ENCODE measurements at regions not wholly inside any gene's neighbourhood (a gene's known extent, or its start where the extent isn't known, plus 50 kb on each side); places are given as distances from the start of the nearest gene placed in this dataset.

DNA sequence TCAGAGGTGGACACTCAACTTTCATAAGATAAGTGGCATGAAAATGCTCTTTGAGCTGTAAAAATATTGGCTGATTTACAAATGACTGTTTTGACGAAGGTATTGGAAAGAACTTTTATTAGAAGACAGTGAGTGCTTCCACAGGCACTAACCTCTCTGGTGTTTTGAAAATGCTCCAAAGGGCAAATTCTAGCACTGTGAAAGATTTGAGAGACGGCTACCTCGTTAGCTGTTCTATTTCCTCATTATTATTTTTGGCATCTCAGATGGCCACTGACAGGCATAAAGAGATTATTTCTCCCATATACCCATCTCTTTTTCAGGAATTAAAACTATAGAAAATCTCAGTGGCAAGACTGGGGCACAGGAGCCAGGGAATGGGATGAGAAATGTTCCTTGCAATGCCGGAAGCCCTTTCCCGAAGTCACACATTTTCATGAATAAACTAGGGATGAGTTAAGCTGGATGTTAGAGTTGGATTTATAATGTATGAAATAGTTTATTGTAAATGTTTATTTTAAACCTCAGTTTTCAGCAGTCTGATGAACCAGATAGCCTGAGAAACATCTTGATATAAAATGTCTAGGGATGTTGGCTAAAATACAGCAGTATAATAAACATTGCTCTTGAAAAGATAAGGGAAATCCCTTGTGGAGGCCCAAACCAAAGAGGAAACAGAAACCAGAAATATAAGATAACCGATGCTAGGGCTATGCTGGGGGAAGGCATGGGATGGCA lies 175.7 kb downstream of the ASB1 start:
- TF ChIP-seq EZH2 (IDR thresholded peaks at IDR 0.05; ENCODE audit: borderline replicate concordance, low read depth, low read length, severe bottlenecking), result no peak
- TF ChIP-seq, protein P1, sequence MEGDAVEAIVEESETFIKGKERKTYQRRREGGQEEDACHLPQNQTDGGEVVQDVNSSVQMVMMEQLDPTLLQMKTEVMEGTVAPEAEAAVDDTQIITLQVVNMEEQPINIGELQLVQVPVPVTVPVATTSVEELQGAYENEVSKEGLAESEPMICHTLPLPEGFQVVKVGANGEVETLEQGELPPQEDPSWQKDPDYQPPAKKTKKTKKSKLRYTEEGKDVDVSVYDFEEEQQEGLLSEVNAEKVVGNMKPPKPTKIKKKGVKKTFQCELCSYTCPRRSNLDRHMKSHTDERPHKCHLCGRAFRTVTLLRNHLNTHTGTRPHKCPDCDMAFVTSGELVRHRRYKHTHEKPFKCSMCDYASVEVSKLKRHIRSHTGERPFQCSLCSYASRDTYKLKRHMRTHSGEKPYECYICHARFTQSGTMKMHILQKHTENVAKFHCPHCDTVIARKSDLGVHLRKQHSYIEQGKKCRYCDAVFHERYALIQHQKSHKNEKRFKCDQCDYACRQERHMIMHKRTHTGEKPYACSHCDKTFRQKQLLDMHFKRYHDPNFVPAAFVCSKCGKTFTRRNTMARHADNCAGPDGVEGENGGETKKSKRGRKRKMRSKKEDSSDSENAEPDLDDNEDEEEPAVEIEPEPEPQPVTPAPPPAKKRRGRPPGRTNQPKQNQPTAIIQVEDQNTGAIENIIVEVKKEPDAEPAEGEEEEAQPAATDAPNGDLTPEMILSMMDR (IDR thresholded peaks at IDR 0.05; ENCODE audit: borderline replicate concordance, extremely low read depth, low read length, poor library complexity, severe bottlenecking), result no peak

All from DND-41 (cell line).